Thymus (tissue), 11 donors: ENCODE measurements at regions not wholly inside any gene's neighbourhood (a gene's known extent, or its start where the extent isn't known, plus 50 kb on each side); places are given as distances from the start of the nearest gene placed in this dataset.

Experiments
- DNase-seq, 9 donors: peaks; one replicate each; pipeline ENCODE4 v3.0.0-alpha.2; 2013; ENCODE audit warnings: low spot score in 9 of 9, low read depth in 6 of 9, missing footprints in 1 of 9
- H3K27ac ChIP-seq, 2 donors: one replicate each; pipeline ENCODE4 v1.5.1; 2013; ENCODE audit warnings: control low read depth in 1 of 2, low read depth in 1 of 2, low read length in 1 of 2, mild to moderate bottlenecking in 1 of 2, moderate library complexity in 1 of 2
- H3K27me3 ChIP-seq, 2 donors: one replicate each; pipeline ENCODE4 v1.5.1; 2013; ENCODE audit warnings: low read length in 1 of 2; ENCODE audit not compliant: control insufficient read depth in 2 of 2, insufficient read depth in 1 of 2
- H3K36me3 ChIP-seq, 2 donors: one replicate each; pipeline ENCODE4 v1.5.1; 2013; ENCODE audit warnings: low read length in 1 of 2, mild to moderate bottlenecking in 1 of 2, moderate library complexity in 1 of 2; ENCODE audit not compliant: control insufficient read depth in 2 of 2, insufficient read depth in 2 of 2
- H3K4me1 ChIP-seq, 2 donors: one replicate each; pipeline ENCODE4 v1.5.1; 2013; ENCODE audit warnings: low read length in 2 of 2; ENCODE audit not compliant: control insufficient read depth in 2 of 2, insufficient read depth in 2 of 2
- H3K4me3 ChIP-seq, 2 donors: one replicate each; pipeline ENCODE4 v1.5.1; 2013; ENCODE audit warnings: low read length in 2 of 2, control low read depth in 1 of 2, mild to moderate bottlenecking in 1 of 2
- H3K9me3 ChIP-seq, 2 donors: one replicate each; pipeline ENCODE4 v1.5.1; 2013; ENCODE audit warnings: low read length in 1 of 2, mild to moderate bottlenecking in 1 of 2; ENCODE audit not compliant: control insufficient read depth in 2 of 2, insufficient read depth in 1 of 2
- WGBS: extraction: QIAGEN DNeasy Blood & Tissue Kit; methylation state at CpG from one replicate; pipeline ENCODE4 v1.1.7; 2013; 5-methylcytosine and 5-hydroxymethylcytosine counted together
- donor health status: healthy.

GRCh38 chr18:45416168-45416567 is 199.1 kb upstream of the SLC14A2 start:
- Histone ChIP-seq H3K4me3 (no peak overlapping the region), H3K4me1 (no peaks in the 10 kb centered on the region), H3K36me3 (no peaks in the 10 kb centered on the region), H3K9me3 (no peaks in the 10 kb centered on the region), H3K27me3 (no peaks in the 10 kb centered on the region), H3K27ac (no peak overlapping the region)
- no peak for DNase-seq
- WGBS: 46% methylated on average over 5 of the region's 5 CpGs

GRCh38 chr18:45417392-45417791 is 197.9 kb upstream of the SLC14A2 start:
- Histone ChIP-seq H3K27me3 (no peaks in the 10 kb centered on the region), H3K4me1 (no peaks in the 10 kb centered on the region), H3K27ac (no peak overlapping the region), H3K9me3 (no peaks in the 10 kb centered on the region), H3K4me3 (no peak overlapping the region), H3K36me3 (no peaks in the 10 kb centered on the region)
- no peak for DNase-seq
- 65% methylated on average over 3 of the region's 3 CpGs for WGBS

- H3K4me3 ChIP-seq: no peak overlapping the region
- no peaks in the 10 kb centered on the region for H3K27me3 ChIP-seq
- H3K27ac ChIP-seq: no peak overlapping the region
- DNase-seq: no peak
- no peaks in the 10 kb centered on the region for H3K36me3 ChIP-seq
- no peaks in the 10 kb centered on the region for H3K9me3 ChIP-seq
- no peaks in the 10 kb centered on the region for H3K4me1 ChIP-seq
Observed at GRCh38 chr18:45423659-45424058, 191.6 kb upstream of the SLC14A2 start.

GRCh38 chr18:45430041-45430440 is 185.2 kb upstream of the SLC14A2 start:
- Histone ChIP-seq H3K9me3 (no peaks in the 10 kb centered on the region), H3K27ac (no peak overlapping the region), H3K27me3 (no peaks in the 10 kb centered on the region), H3K4me3 (no peak overlapping the region), H3K4me1 (no peaks in the 10 kb centered on the region), H3K36me3 (no peaks in the 10 kb centered on the region)
- no peak for DNase-seq

- no peaks in the 10 kb centered on the region for H3K27me3 ChIP-seq
- no peaks in the 10 kb centered on the region for H3K4me1 ChIP-seq
- no peaks in the 10 kb centered on the region for H3K9me3 ChIP-seq
- 92% methylated on average over 3 of the region's 3 CpGs for WGBS
- H3K36me3 ChIP-seq: no peaks in the 10 kb centered on the region
- no peak overlapping the region for H3K4me3 ChIP-seq
- H3K27ac ChIP-seq: no peak overlapping the region
- DNase-seq: no peak
Observed at GRCh38 chr18:45435810-45436209, 179.5 kb upstream of the SLC14A2 start.

- Histone ChIP-seq H3K4me1 (no peaks in the 10 kb centered on the region), H3K9me3 (no peaks in the 10 kb centered on the region), H3K27ac (no peak overlapping the region), H3K36me3 (no peaks in the 10 kb centered on the region), H3K27me3 (no peaks in the 10 kb centered on the region), H3K4me3 (no peak overlapping the region)
- no peak for DNase-seq
- WGBS: 97% methylated on average over 9 of the region's 9 CpGs
Observed at GRCh38 chr18:45437366-45437765, 177.9 kb upstream of the SLC14A2 start.

GRCh38 chr18:45439851-45440645 is 175.2 kb upstream of the SLC14A2 start:
- Histone ChIP-seq H3K27me3 (no peaks in the 10 kb centered on the region), H3K9me3 (no peaks in the 10 kb centered on the region), H3K4me1 (no peaks in the 10 kb centered on the region), H3K4me3 (no peak overlapping the region), H3K27ac (no peak overlapping the region), H3K36me3 (no peaks in the 10 kb centered on the region)
- 87% methylated on average over 2 of the region's 2 CpGs for WGBS
- no peak for DNase-seq

GRCh38 chr18:45441110-45441847 is 174.0 kb upstream of the SLC14A2 start:
- no peak overlapping the region for H3K27ac ChIP-seq
- DNase-seq: no peak
- H3K36me3 ChIP-seq: no peaks in the 10 kb centered on the region
- WGBS: 84% methylated on average over 5 of the region's 5 CpGs
- H3K9me3 ChIP-seq: no peaks in the 10 kb centered on the region
- H3K4me1 ChIP-seq: no peaks in the 10 kb centered on the region
- H3K4me3 ChIP-seq: no peak overlapping the region
- no peaks in the 10 kb centered on the region for H3K27me3 ChIP-seq

GRCh38 chr18:45444040-45444439 is 171.2 kb upstream of the SLC14A2 start:
- Histone ChIP-seq H3K4me1 (no peaks in the 10 kb centered on the region), H3K4me3 (no peak overlapping the region), H3K27ac (no peak overlapping the region), H3K9me3 (no peaks in the 10 kb centered on the region), H3K36me3 (no peaks in the 10 kb centered on the region), H3K27me3 (no peaks in the 10 kb centered on the region)
- no peak for DNase-seq
- 96% methylated on average over 1 of the region's 1 CpG for WGBS
